HCT116 (cell line): ENCODE measurements at regions not wholly inside any gene's neighbourhood (a gene's known extent, or its start where the extent isn't known, plus 50 kb on each side); places are given as distances from the start of the nearest gene placed in this dataset.
"Not testable (repeated sequence)": the region's sequence is repeated elsewhere in the genome, so short reads cannot be mapped to it uniquely, and the experiment has no call there.

Source experiments
- ATAC-seq: fragments of 200-7000 bp; cut with Tn5 transposase; 2 replicates; pipeline ENCODE4 v1.9.1; 2020; ENCODE audit warnings: mild to moderate bottlenecking, moderate library complexity
- BruUV-seq: library from RNA; stranded (reverse); fragments of 400-500 nt; replicated peaks from 2 replicates; lab custom pipeline; 2021; lab: Mats Ljungman, UMichigan
- CTCF ChIA-PET: fragments of 300-600 bp; sonication (Branson Sonifier 250); formaldehyde crosslinking; loops from one replicate; lab custom pipeline; 2021; ENCODE audit warnings: antibody characterized with exemption; lab: Charles Lee
- POLR2A ChIA-PET: fragments of 300-600, 350-600 bp; sonication (Branson Sonifier 250); formaldehyde crosslinking; loops from one replicate; lab custom pipeline; 2021; ENCODE audit warnings: antibody characterized with exemption; lab: Charles Lee
- RAD21 ChIA-PET, 2 experiments: fragments of 300-600 bp; sonication (Branson Sonifier 250); formaldehyde crosslinking; loops; one replicate each; lab custom pipeline; 2023; ENCODE audit warnings: low total read pairs in 2 of 2; ENCODE audit not compliant: uncharacterized antibody in 2 of 2, unreplicated experiment in 2 of 2, low non-redundant PET in 1 of 2; lab: Charles Lee
- DNase-seq: peaks from one replicate; pipeline ENCODE4 v3.0.0-alpha.2; 2010; ENCODE audit warnings: low read depth, low spot score
- H2AFZ ChIP-seq: fragments of 200-600 bp; shearing (Covaris generic), sonication (generic); 2 replicates; pipeline ENCODE4 v1.6.1; 2017; ENCODE audit warnings: low read depth, mixed run types, mixed read lengths, antibody characterized with exemption, low read length; ENCODE audit not compliant: poor library complexity, severe bottlenecking
- H3K27ac ChIP-seq: 2 replicates; pipeline ENCODE4 v1.5.1; 2012; ENCODE audit warnings: low read depth, low read length
- H3K27me3 ChIP-seq: fragments of 200-600 bp; sonication (generic); 2 replicates; pipeline ENCODE4 v1.6.1; 2016; ENCODE audit warnings: mixed run types, low read length, mixed read lengths; ENCODE audit not compliant: insufficient read depth
- H3K36me3 ChIP-seq, 2 experiments: fragments of 200-500 bp in 1 of 2; fragments of 200-600 bp in 1 of 2; sonication (Bioruptor generic) in 1 of 2; sonication (generic) in 1 of 2; 2 replicates each; pipeline versions ENCODE4 v1.5.1 to v1.6.1; 2014 to 2016; ENCODE audit warnings: low read length in 2 of 2, inconsistent platforms in 1 of 2, mixed read lengths in 1 of 2, mixed run types in 1 of 2; ENCODE audit not compliant: insufficient read depth in 2 of 2, control insufficient read depth in 1 of 2
- H3K4me1 ChIP-seq, 2 experiments: fragments of 200-600 bp in 1 of 2; sonication (generic) in 1 of 2; 2 replicates each; pipeline versions ENCODE4 v1.5.1 to v1.6.1; 2012 to 2017; ENCODE audit warnings: low read length in 2 of 2, inconsistent platforms in 1 of 2, mild to moderate bottlenecking in 1 of 2, mixed read lengths in 1 of 2, mixed run types in 1 of 2, moderate library complexity in 1 of 2; ENCODE audit not compliant: insufficient read depth in 2 of 2, control insufficient read depth in 1 of 2
- H3K4me2 ChIP-seq: fragments of 200-600 bp; sonication (generic); 2 replicates; pipeline ENCODE4 v1.6.1; 2017; ENCODE audit warnings: mixed run types, low read length, mixed read lengths
- H3K4me3 ChIP-seq, 2 experiments: fragments of 200-600 bp in 1 of 2; sonication (generic) in 1 of 2; replicated peaks in 1 of 2; 2 replicates each; pipeline ENCODE4 v1.5.1; 2011 to 2016; ENCODE audit warnings: low read length in 2 of 2, control low read depth in 1 of 2, low read depth in 1 of 2, mild to moderate bottlenecking in 1 of 2, mixed read lengths in 1 of 2, mixed run types in 1 of 2
- H3K79me2 ChIP-seq: fragments of 200-600 bp; sonication (generic); 2 replicates; pipeline ENCODE4 v1.6.1; 2017; ENCODE audit warnings: mild to moderate bottlenecking, mixed run types, low read length, moderate library complexity, mixed read lengths; ENCODE audit not compliant: insufficient read depth
- H3K9ac ChIP-seq: fragments of 200-600 bp; sonication (generic); 2 replicates; pipeline ENCODE4 v1.6.1; 2016; ENCODE audit warnings: low read length, mixed read lengths
- H3K9me2 ChIP-seq: fragments of 200-600 bp; sonication (generic), shearing (Covaris generic); 2 replicates; pipeline ENCODE4 v1.6.1; 2017; ENCODE audit warnings: mixed run types, mild to moderate bottlenecking, moderate library complexity; ENCODE audit not compliant: insufficient read depth
- H3K9me3 ChIP-seq, 2 experiments: fragments of 200-500 bp in 1 of 2; fragments of 200-600 bp in 1 of 2; sonication (Bioruptor generic) in 1 of 2; sonication (generic) in 1 of 2; 2 replicates each; pipeline ENCODE4 v1.6.1; 2014 to 2017; ENCODE audit warnings: low read length in 2 of 2, mixed read lengths in 2 of 2, inconsistent platforms in 1 of 2, low read depth in 1 of 2, mild to moderate bottlenecking in 1 of 2, mixed run types in 1 of 2, moderate library complexity in 1 of 2; ENCODE audit not compliant: control insufficient read depth in 1 of 2, insufficient read depth in 1 of 2
- H4K20me1 ChIP-seq: fragments of 200-600 bp; sonication (generic), shearing (Covaris generic); 2 replicates; pipeline ENCODE4 v1.6.1; 2017; ENCODE audit warnings: mixed run types, mild to moderate bottlenecking, moderate library complexity; ENCODE audit not compliant: insufficient read depth
- CEBPB ChIP-seq: IDR thresholded peaks from 2 replicates; pipeline ENCODE4 v1.6.1; 2012; ENCODE audit warnings: low read depth
- EGR1 ChIP-seq: IDR thresholded peaks from 2 replicates; pipeline ENCODE4 v1.6.1; 2012; ENCODE audit warnings: low read depth
- FOSL1 ChIP-seq: IDR thresholded peaks from 2 replicates; pipeline ENCODE4 v1.6.1; 2012; ENCODE audit warnings: low read depth
- JUND ChIP-seq: IDR thresholded peaks from 2 replicates; pipeline ENCODE4 v1.6.1; 2012
- MAX ChIP-seq: IDR thresholded peaks from 2 replicates; pipeline ENCODE4 v1.6.1; 2012
- POLR2A ChIP-seq: IDR thresholded peaks from 2 replicates; pipeline ENCODE4 v1.7.0; 2011; ENCODE audit warnings: borderline replicate concordance; ENCODE audit not compliant: insufficient read depth, insufficient read length; ENCODE audit errors: extremely low read depth
- RAD21 ChIP-seq: IDR thresholded peaks from 2 replicates; pipeline ENCODE4 v1.6.1; 2012; ENCODE audit warnings: low read depth, mild to moderate bottlenecking
- REST ChIP-seq: IDR thresholded peaks from 2 replicates; pipeline ENCODE4 v1.6.1; 2012; ENCODE audit warnings: low read depth
- SP1 ChIP-seq: IDR thresholded peaks from 2 replicates; pipeline ENCODE4 v1.6.1; 2012; ENCODE audit warnings: low read depth
- TCF7L2 ChIP-seq: IDR thresholded peaks from 2 replicates; pipeline ENCODE4 v1.7.0; 2011; ENCODE audit warnings: borderline replicate concordance, inconsistent platforms; ENCODE audit not compliant: insufficient read depth, insufficient read length; ENCODE audit errors: extremely low read depth
- YY1 ChIP-seq: IDR thresholded peaks from 2 replicates; pipeline ENCODE4 v1.6.1; 2011; ENCODE audit warnings: low read length, low read depth, moderate library complexity, mild to moderate bottlenecking; ENCODE audit not compliant: insufficient replicate concordance; ENCODE audit errors: extremely low read depth
- ZBTB33 ChIP-seq: IDR thresholded peaks from 2 replicates; pipeline ENCODE4 v1.6.1; 2011; ENCODE audit warnings: mild to moderate bottlenecking, low read length, moderate library complexity; ENCODE audit not compliant: insufficient replicate concordance; ENCODE audit errors: extremely low read depth
- ZNF274 ChIP-seq: fragments of 200-500 bp; sonication (Bioruptor generic); IDR thresholded peaks from 2 replicates; pipeline ENCODE4 v1.6.1; 2014; ENCODE audit warnings: mild to moderate bottlenecking, low read depth, low read length, inconsistent platforms
- intact Hi-C: fragments of 100-400 bp; cut with micrococcal nuclease; formaldehyde crosslinking; loops from 2 replicates; pipeline ENCODE4 v1.10.0; 2022

- H3K4me1 ChIP-seq: no peaks in the 10 kb centered on the region
- TF ChIP-seq ZNF274: no peak
- TF ChIP-seq MAX: no peak
- TF ChIP-seq FOSL1: no peak
- no peak for TF ChIP-seq SP1
- TF ChIP-seq REST: no peak
- no peak for TF ChIP-seq RAD21
- TF ChIP-seq EGR1: no peak
- TF ChIP-seq TCF7L2: no peak
- TF ChIP-seq CEBPB: no peak
- TF ChIP-seq ZBTB33: no peak
- TF ChIP-seq YY1: no peak
- no peak for TF ChIP-seq JUND
- TF ChIP-seq POLR2A: no peak
- ChIA-PET RAD21 (no interaction called here), CTCF (no interaction called here), POLR2A (no interaction called here)
- intact Hi-C loops: no loop called here
- DNase-seq (no peak), ATAC-seq (no peak)
- no TSS peak for BruUV-seq
- no peak overlapping the region for H2AFZ ChIP-seq
- no peaks in the 10 kb centered on the region for H3K9me3 ChIP-seq
- H3K9me2 ChIP-seq: no peaks in the 10 kb centered on the region
- H3K4me2 ChIP-seq: no peak overlapping the region
- no peaks in the 10 kb centered on the region for H3K27me3 ChIP-seq
- no peaks in the 10 kb centered on the region for H3K36me3 ChIP-seq
- no peaks in the 10 kb centered on the region for H3K79me2 ChIP-seq
- H3K4me3 ChIP-seq: no peak overlapping the region
- no peak overlapping the region for H3K27ac ChIP-seq
- H4K20me1 ChIP-seq: no peaks in the 10 kb centered on the region
- no peak overlapping the region for H3K9ac ChIP-seq
Measured at GRCh38 chr5:100654895-100655294, 119.7 kb downstream of the FAM174A start.

- DNase-seq, H3K9ac ChIP-seq, H3K36me3 ChIP-seq, H3K79me2 ChIP-seq, H4K20me1 ChIP-seq, RAD21 ChIA-PET, H3K4me1 ChIP-seq, BruUV-seq, H3K4me3 ChIP-seq, CTCF ChIA-PET, POLR2A ChIA-PET, H3K27me3 ChIP-seq, intact Hi-C loops, H3K9me2 ChIP-seq, ATAC-seq, H3K27ac ChIP-seq, H2AFZ ChIP-seq, H3K4me2 ChIP-seq, H3K9me3 ChIP-seq: not testable (repeated sequence)
Measured at GRCh38 chr5:100656771-100657170, 121.6 kb downstream of the FAM174A start.
